Left colon (tissue), 2 donors: ENCODE measurements at regions not wholly inside any gene's neighbourhood (a gene's known extent, or its start where the extent isn't known, plus 50 kb on each side); places are given as distances from the start of the nearest gene placed in this dataset.
"Not testable (repeated sequence)": the region's sequence is repeated elsewhere in the genome, so short reads cannot be mapped to it uniquely, and the experiment has no call there.

Experiments used
- ATAC-seq: fragments of 200-7000 bp; cut with Tn5 transposase; one replicate; pipeline ENCODE4 v1.9.1; 2020; ENCODE audit warnings: mild to moderate bottlenecking, moderate library complexity
- DNase-seq, 2 donors: peaks; one replicate each; pipeline ENCODE4 v3.0.0-alpha.2; 2020
- intact Hi-C, 2 donors: fragments of 100-400 bp; cut with DNase I in 1 of 2; cut with micrococcal nuclease in 1 of 2; formaldehyde crosslinking; loops; one replicate each; pipeline versions ENCODE4 v1.11.2 to v1.14.0; 2022; cut with DNase I, micrococcal nuclease
- donor health status: DM: no; HTN: no; CAD: no.
- donor health status: DM: yes; HTN: yes; CAD: no.

DNA sequence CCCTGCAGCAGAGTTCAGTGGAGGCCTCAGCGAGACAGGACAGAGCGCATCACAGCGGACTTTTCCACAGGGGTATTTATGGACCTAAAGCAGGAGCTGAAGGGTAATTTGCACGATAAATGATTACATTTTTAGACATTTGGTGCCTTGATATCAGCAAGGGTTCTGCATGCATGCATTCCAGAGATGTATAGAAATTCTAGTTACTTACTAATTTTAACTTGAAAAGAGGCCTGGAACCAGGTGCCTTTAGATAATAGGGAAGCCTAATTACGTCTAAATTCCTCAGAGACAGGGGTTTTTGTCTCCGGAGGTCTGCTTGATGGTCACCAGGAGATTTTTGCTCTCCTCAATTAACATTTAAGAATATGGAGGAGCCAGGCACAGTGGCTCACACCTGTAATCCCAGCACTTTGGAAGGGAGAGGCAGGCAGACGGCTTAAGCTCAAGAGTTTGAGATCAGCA is 79.8 kb upstream of the MFGE8 start:
- ATAC-seq (no peak), DNase-seq (no peak)
- intact Hi-C loops = no loop called here

DNA sequence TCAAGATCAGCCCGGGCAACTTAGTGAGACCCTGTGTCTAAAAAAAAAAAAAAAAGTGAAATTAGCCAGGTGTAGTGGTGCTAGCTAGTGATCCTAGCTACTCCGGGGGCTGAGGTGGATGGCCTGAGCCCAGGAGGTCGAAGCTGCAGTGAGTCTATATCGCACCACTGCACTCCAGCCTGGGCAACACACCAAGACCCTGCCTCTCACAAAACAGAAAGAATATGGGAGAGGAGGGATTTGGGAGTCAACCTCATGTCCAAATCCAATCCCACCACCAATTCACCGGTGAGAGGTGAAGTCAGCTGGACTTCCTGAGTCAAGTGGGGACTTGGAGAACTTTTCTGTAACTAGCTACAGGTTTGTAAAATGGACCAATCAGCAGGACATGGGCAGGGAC is 80.5 kb upstream of the MFGE8 start:
- no peak for ATAC-seq

GRCh38 chr15:88994286-88994685 is 81.1 kb upstream of the MFGE8 start:
- ATAC-seq (no peak), DNase-seq (no peak)
- intact Hi-C loops = no loop called here

More for the DNA sequence above, 80.5 kb upstream of the MFGE8 start:
- DNase-seq = no peak
- intact Hi-C loops = no loop called here

GRCh38 chr15:88995449-88995848 is 82.3 kb upstream of the MFGE8 start:
- ATAC-seq (no peak), DNase-seq (no peak)
- intact Hi-C loops = no loop called here

DNA sequence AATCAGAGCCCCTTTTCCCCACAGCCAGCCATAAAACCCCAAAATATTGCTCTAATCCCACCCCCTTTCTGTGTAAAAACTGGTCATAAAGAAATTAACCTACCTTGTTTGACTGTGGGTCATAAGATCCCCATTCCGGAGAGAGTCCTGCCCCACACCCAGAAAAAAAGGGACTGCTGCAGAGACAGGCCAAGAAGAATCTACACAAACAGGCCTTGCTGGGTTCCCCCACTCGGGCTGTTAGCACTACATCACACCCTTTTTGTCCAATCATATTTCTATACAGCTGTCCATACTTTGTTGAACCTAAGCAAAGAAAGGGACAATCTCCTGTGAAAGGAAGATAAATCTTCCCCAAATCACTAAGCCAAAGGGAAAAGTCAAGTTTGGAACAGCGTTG is 84.4 kb upstream of the MFGE8 start:
- intact Hi-C loops = no loop called here
- ATAC-seq (no peak), DNase-seq (no peak)

GRCh38 chr15:88998980-88999713 is 86.0 kb upstream of the MFGE8 start:
- ATAC-seq (no peak), DNase-seq (no peak)
- intact Hi-C loops = no loop called here

DNA sequence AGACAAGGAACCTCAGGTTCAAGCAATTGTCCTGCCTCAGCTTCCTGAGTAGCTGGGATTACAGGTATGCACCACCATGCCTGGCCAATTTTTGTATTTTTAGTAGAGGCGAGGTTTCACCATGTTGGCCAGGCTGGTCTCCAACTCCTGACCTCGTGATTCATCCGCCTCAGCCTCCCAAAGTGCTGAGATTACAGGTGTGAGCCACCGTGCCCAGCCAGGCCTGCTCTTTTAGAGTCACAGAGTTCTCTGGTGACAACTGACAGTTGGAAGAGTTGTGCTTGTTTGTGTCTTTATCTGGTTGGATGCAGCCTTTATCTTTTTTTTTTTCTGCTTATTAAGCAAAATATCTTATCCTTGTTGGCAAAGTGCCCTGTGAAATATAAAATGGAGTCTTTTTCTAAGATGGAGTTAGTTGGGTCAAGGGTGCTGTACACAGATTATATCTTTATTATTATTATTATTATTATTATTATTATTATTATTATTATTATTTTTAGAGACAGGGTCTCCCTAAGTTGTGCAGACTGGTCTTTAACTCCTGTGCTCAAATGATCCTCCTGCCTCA is 86.5 kb upstream of the ABHD2 start:
- not testable (repeated sequence) for DNase-seq, ATAC-seq
- intact Hi-C loops = loop anchor here in 1 of 2 donors (10.0 kb wide), 1 partner anchor 97 kb away; no protein-coding TSS in a partner anchor

DNA sequence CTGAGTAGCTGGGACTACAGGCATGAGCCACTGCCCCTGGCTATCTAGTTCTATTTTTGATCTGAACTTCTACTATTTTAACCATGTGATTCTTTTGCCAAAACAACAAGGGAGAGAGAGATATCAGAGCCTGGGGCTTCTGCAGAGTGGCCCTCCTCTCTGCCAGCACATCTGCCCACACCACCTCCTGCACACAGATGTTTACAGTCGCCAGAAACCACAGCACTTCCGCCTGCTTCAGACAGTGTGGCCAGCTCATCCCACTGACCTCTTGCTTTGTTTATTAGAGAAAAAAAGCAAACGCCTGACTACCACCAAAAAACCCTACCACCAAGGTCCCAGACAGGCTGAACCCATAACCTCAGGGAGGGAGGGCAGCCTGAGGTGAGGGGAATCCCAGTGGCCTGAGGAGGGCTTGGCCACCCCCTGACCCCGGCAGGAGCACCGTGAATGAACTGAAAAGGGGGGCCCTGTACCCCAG is 85.9 kb upstream of the ABHD2 start:
- ATAC-seq = peak; percentile 22
- DNase-seq = no peak
- intact Hi-C loops = loop anchor here in 1 of 2 donors (10.0 kb wide), 1 partner anchor 98 kb away; no protein-coding TSS in a partner anchor

GRCh38 chr15:89002830-89003229 is 85.4 kb upstream of the ABHD2 start:
- ATAC-seq = no peak
- intact Hi-C loops = loop anchor here in 1 of 2 donors (10.0 kb wide), 1 partner anchor 98 kb away; no protein-coding TSS in a partner anchor
- DNase-seq = no peak

DNA sequence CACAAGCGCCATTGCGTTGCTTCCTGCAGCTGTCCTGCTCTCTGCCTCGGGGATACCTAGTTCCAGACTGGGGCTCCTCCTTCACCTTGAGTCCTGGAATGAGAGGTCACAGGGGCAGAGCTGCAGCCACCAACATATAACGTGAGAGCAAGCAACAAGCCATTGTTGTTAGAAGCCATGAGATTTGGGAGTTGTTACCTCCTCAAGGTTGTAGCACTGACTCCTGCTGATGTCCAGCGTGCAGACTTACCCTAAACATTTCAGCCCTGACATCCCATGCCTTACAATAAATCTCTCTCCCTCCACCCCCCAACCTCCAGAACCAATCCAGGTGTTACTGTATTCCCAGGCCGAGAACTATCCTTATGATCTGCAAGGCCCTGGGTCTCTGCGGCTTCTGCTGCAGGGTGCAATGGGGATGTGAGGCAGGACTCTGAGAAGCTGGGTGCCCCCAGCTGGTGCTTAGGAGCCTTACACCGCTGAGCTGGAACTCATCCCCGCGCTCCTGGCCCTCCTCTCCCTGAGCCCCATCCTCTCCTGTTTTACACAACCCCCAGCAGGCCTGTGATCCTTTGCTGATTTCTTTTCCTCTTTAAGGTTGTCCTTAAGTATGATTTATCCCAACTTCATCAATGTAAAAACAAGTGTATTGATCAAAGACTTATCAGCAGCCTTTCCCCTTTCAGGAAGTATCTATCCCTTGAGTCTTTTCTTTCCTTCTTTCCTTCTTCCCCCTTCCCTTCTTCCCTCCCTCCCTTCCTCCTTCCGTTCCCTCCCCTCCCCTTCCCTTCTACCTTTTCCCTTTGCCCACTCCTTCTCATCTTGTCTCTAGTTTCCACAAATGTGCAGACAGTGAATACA is 84.2 kb upstream of the ABHD2 start:
- DNase-seq = no peak
- intact Hi-C loops = loop anchor here in 1 of 2 donors (10.0 kb wide), 1 partner anchor 99 kb away; no protein-coding TSS in a partner anchor
- ATAC-seq = no peak

- intact Hi-C loops = loop anchor here in 1 of 2 donors (10.0 kb wide), 1 partner anchor 100 kb away; no protein-coding TSS in a partner anchor
- no peak for DNase-seq
- ATAC-seq = no peak
Observed at GRCh38 chr15:89004726-89005030, 83.6 kb upstream of the ABHD2 start.

GRCh38 chr15:89007527-89007926 is 80.7 kb upstream of the ABHD2 start:
- ATAC-seq, DNase-seq: not testable (repeated sequence)
- intact Hi-C loops = loop anchor here in 1 of 2 donors (10.0 kb wide), 1 partner anchor 103 kb away; no protein-coding TSS in a partner anchor

GRCh38 chr15:89007989-89008388 is 80.3 kb upstream of the ABHD2 start:
- ATAC-seq (no peak), DNase-seq (no peak)
- intact Hi-C loops = loop anchor here in 1 of 2 donors (10.0 kb wide), 1 partner anchor 103 kb away; no protein-coding TSS in a partner anchor

DNA sequence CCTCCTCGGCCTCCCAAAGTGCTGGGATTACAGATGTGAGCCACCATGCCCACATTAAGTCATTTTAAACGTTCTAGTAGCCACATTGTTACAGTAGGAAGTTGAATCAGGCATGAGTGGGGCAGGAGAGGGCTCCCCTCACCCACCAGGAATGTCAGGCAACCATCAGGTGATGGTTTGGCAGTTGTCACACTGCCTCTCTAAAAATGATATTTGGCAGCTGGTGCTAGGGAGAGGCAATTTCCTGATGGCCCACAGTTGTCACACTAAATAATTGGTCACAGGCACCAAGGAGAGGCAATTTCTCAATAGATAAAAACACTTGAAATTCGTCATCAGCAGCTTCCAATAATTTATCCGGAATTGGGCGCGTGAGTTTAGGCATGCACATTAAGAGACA is 79.2 kb upstream of the ABHD2 start:
- no peak for ATAC-seq
- intact Hi-C loops = loop anchor here in 1 of 2 donors (10.0 kb wide), 1 partner anchor 104 kb away; no protein-coding TSS in a partner anchor
- DNase-seq = no peak

GRCh38 chr15:89015412-89016097 is 72.7 kb upstream of the ABHD2 start:
- ATAC-seq = no peak
- no peak for DNase-seq
- intact Hi-C loops = loop anchor here in 1 of 2 donors (5.0 kb wide), 1 partner anchor 108 kb away; no protein-coding TSS in a partner anchor

- intact Hi-C loops = loop anchor here in 1 of 2 donors (5.0 kb wide), 1 partner anchor 109 kb away; no protein-coding TSS in a partner anchor
- no peak for ATAC-seq
Observed at GRCh38 chr15:89016549-89017041, 71.7 kb upstream of the ABHD2 start.

GRCh38 chr15:89017370-89018066 is 70.7 kb upstream of the ABHD2 start:
- intact Hi-C loops = loop anchor here in 1 of 2 donors (5.0 kb wide), 1 partner anchor 110 kb away; no protein-coding TSS in a partner anchor
- DNase-seq (peak; percentile 39 to 82), ATAC-seq (peak; percentile 77)

More at GRCh38 chr15:89016549-89017041, 71.7 kb upstream of the ABHD2 start:
- DNase-seq = no peak
